Breast epithelium (tissue), 4 donors: ENCODE measurements at regions not wholly inside any gene's neighbourhood (a gene's known extent, or its start where the extent isn't known, plus 50 kb on each side); places are given as distances from the start of the nearest gene placed in this dataset.

Source experiments
- DNase-seq, 2 donors: peaks; one replicate each; pipeline ENCODE4 v3.0.0-alpha.2; 2019; ENCODE audit warnings: low spot score in 2 of 2
- H3K27ac ChIP-seq, 2 donors: fragments of 200-600 bp; sonication (generic) in 1 of 2; one replicate each; pipeline ENCODE4 v1.5.1; 2016 to 2019; ENCODE audit warnings: mild to moderate bottlenecking in 1 of 2
- H3K27me3 ChIP-seq, 2 donors: fragments of 200-600 bp; sonication (generic) in 1 of 2; one replicate each; pipeline versions ENCODE4 v1.5.1 to v1.6.0; 2017 to 2019; ENCODE audit warnings: control low read depth in 1 of 2, mild to moderate bottlenecking in 1 of 2
- H3K36me3 ChIP-seq: fragments of 200-600 bp; one replicate; pipeline ENCODE4 v1.5.1; 2019
- H3K4me1 ChIP-seq, 2 donors: fragments of 200-600 bp; sonication (generic); one replicate each; pipeline ENCODE4 v1.5.1; 2016 to 2019; ENCODE audit warnings: control low read depth in 1 of 2
- H3K4me3 ChIP-seq, 3 donors: fragments of 200-600 bp; sonication (generic); 1 replicate in 2 of 3; 2 replicates in 1 of 3; pipeline ENCODE4 v1.5.1; 2016 to 2019; ENCODE audit warnings: mild to moderate bottlenecking in 3 of 3, moderate library complexity in 2 of 3
- H3K9me3 ChIP-seq, 2 donors: fragments of 200-600 bp; sonication (generic) in 1 of 2; one replicate each; pipeline ENCODE4 v1.5.1; 2016 to 2019; ENCODE audit warnings: control low read depth in 1 of 2
- POLR2A ChIP-seq: fragments of 450-650 bp; IDR thresholded peaks from one replicate; pipeline ENCODE4 v1.6.1; 2016; ENCODE audit warnings: antibody characterized with exemption, mild to moderate bottlenecking, moderate library complexity
- POLR2AphosphoS5 ChIP-seq, 3 donors: sonication (generic); formaldehyde crosslinking; IDR thresholded peaks; one replicate each; pipeline ENCODE4 v1.6.1; 2017; ENCODE audit warnings: antibody characterized with exemption in 3 of 3
- intact Hi-C: fragments of 100-400 bp; cut with DNase I; formaldehyde crosslinking; loops from one replicate; pipeline ENCODE4 v1.15.1; 2023; ENCODE audit warnings: low total_unique reads
- TF ChIP-seq, protein P1 (sequence below), 3 donors: fragments of 450-650 bp; IDR thresholded peaks; one replicate each; pipeline ENCODE4 v1.5.1; 2016 to 2017; ENCODE audit warnings: antibody characterized with exemption in 3 of 3, mild to moderate bottlenecking in 3 of 3, moderate library complexity in 3 of 3

DNA sequence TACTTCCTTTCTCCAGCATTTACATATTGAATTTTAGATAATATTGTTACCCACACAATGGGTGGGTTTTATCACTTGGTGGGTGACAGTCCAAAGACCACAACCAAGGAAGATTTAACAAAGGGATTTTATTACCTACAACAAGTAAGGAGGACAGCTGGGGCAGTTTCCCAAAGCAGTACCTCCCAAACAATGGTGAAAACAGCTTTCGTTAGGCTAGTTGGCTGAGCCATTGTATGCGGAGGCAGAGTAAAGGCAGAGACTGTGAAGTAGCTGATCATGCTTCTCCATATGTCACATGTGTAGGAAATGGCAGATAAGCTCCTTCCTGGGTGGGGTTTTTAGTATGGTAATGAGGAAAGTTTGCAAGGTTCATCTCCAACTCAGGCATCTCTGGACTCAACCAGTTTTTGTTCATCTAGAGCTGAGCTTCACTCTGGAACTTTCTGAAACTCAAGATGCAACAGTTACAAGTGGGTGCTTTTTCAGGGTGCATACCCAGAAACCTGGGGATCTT lies 104.3 kb upstream of the PSMD7 start:
- Histone ChIP-seq H3K4me1 (no peaks in the 10 kb centered on the region), H3K9me3 (no peaks in the 10 kb centered on the region), H3K36me3 (no peaks in the 10 kb centered on the region), H3K27ac (no peak overlapping the region), H3K4me3 (no peak overlapping the region), H3K27me3 (no peaks in the 10 kb centered on the region)
- DNase-seq = no peak
- intact Hi-C loops = no loop called here
- TF ChIP-seq, protein P1, sequence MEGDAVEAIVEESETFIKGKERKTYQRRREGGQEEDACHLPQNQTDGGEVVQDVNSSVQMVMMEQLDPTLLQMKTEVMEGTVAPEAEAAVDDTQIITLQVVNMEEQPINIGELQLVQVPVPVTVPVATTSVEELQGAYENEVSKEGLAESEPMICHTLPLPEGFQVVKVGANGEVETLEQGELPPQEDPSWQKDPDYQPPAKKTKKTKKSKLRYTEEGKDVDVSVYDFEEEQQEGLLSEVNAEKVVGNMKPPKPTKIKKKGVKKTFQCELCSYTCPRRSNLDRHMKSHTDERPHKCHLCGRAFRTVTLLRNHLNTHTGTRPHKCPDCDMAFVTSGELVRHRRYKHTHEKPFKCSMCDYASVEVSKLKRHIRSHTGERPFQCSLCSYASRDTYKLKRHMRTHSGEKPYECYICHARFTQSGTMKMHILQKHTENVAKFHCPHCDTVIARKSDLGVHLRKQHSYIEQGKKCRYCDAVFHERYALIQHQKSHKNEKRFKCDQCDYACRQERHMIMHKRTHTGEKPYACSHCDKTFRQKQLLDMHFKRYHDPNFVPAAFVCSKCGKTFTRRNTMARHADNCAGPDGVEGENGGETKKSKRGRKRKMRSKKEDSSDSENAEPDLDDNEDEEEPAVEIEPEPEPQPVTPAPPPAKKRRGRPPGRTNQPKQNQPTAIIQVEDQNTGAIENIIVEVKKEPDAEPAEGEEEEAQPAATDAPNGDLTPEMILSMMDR (IDR thresholded peaks at IDR 0.05) = no peak
- TF ChIP-seq POLR2A = no peak
- no peak for TF ChIP-seq POLR2AphosphoS5 (IDR thresholded peaks at IDR 0.05)

GRCh38 chr16:74190292-74190691 lies 106.3 kb upstream of the PSMD7 start:
- Histone ChIP-seq H3K27ac (no peak overlapping the region), H3K36me3 (no peaks in the 10 kb centered on the region), H3K4me3 (no peak overlapping the region), H3K27me3 (no peaks in the 10 kb centered on the region), H3K9me3 (no peaks in the 10 kb centered on the region), H3K4me1 (no peaks in the 10 kb centered on the region)
- intact Hi-C loops = no loop called here
- no peak for DNase-seq
- TF ChIP-seq, protein P1 (IDR thresholded peaks at IDR 0.05) = no peak
- TF ChIP-seq POLR2AphosphoS5 (IDR thresholded peaks at IDR 0.05) = no peak
- TF ChIP-seq POLR2A = no peak

- TF ChIP-seq POLR2AphosphoS5 (IDR thresholded peaks at IDR 0.05) (no peak), POLR2A (no peak)
- TF ChIP-seq, protein P1 (IDR thresholded peaks at IDR 0.05) = no peak
- Histone ChIP-seq H3K36me3 (no peaks in the 10 kb centered on the region), H3K4me3 (no peak overlapping the region), H3K27me3 (no peaks in the 10 kb centered on the region), H3K9me3 (no peaks in the 10 kb centered on the region), H3K4me1 (no peaks in the 10 kb centered on the region), H3K27ac (no peak overlapping the region)
- intact Hi-C loops = no loop called here
- no peak for DNase-seq
Measured at GRCh38 chr16:74188856-74189255, 107.8 kb upstream of the PSMD7 start.

GRCh38 chr16:74186561-74186971 lies 110.0 kb upstream of the PSMD7 start:
- Histone ChIP-seq H3K27me3 (no peaks in the 10 kb centered on the region), H3K27ac (no peak overlapping the region), H3K9me3 (peaks cover 4 to 8% of the 10 kb centered on the region in 2 donors), H3K36me3 (no peaks in the 10 kb centered on the region), H3K4me3 (no peak overlapping the region), H3K4me1 (no peaks in the 10 kb centered on the region)
- TF ChIP-seq POLR2AphosphoS5 (IDR thresholded peaks at IDR 0.05) (no peak), POLR2A (no peak)
- TF ChIP-seq, protein P1 (IDR thresholded peaks at IDR 0.05) = no peak
- no peak for DNase-seq
- intact Hi-C loops = no loop called here

GRCh38 chr16:74184839-74185238 lies 111.8 kb upstream of the PSMD7 start:
- no peaks in the 10 kb centered on the region for H3K4me1 ChIP-seq

More at GRCh38 chr16:74184839-74185238, 111.8 kb upstream of the PSMD7 start:
- TF ChIP-seq, protein P1 (IDR thresholded peaks at IDR 0.05) = no peak
- TF ChIP-seq POLR2AphosphoS5 (IDR thresholded peaks at IDR 0.05) (no peak), POLR2A (no peak)
- no peak for DNase-seq
- H3K27me3 ChIP-seq = no peaks in the 10 kb centered on the region
- H3K9me3 ChIP-seq = peaks cover 4 to 21% of the 10 kb centered on the region in 2 donors
- intact Hi-C loops = no loop called here
- no peaks in the 10 kb centered on the region for H3K36me3 ChIP-seq
- H3K4me3 ChIP-seq = no peak overlapping the region
- H3K27ac ChIP-seq = no peak overlapping the region
